Stimulated activated memory B cell treated with anti-CD40 and anti-IgM and Interleukin-4, amounts not matched to agents 10 μg/mL and 1 μg/mL and 100 μg/mL, for 72 hours (primary cell): ENCODE measurements at regions not wholly inside any gene's neighbourhood (a gene's known extent, or its start where the extent isn't known, plus 50 kb on each side); places are given as distances from the start of the nearest gene placed in this dataset.

ENCODE experiments used
- ATAC-seq: fragments of 150-1000 bp; cut with Tn5 transposase; 2 replicates; pipeline ENCODE4 v1.10.0; 2021
- H3K27ac Mint-ChIP-seq: one replicate; pipeline ENCODE4 v1.8.0; 2022; ENCODE audit warnings: mild to moderate bottlenecking, mixed read lengths
- H3K27me3 Mint-ChIP-seq: one replicate; pipeline ENCODE4 v1.8.0; 2022; ENCODE audit warnings: mixed read lengths
- H3K36me3 Mint-ChIP-seq: one replicate; pipeline ENCODE4 v1.8.0; 2022; ENCODE audit warnings: mixed read lengths
- H3K4me1 Mint-ChIP-seq: one replicate; pipeline ENCODE4 v1.8.0; 2022; ENCODE audit warnings: mixed read lengths
- H3K4me3 Mint-ChIP-seq: one replicate; pipeline ENCODE4 v1.8.0; 2022; ENCODE audit warnings: mild to moderate bottlenecking, moderate library complexity, mixed read lengths
- H3K9me3 Mint-ChIP-seq: one replicate; pipeline ENCODE4 v1.8.0; 2022; ENCODE audit warnings: mixed read lengths

- Mint-ChIP-seq H3K9me3 (no peaks in the 10 kb centered on the region), H3K4me1 (no peaks in the 10 kb centered on the region), H3K27ac (no peak overlapping the region), H3K4me3 (no peak overlapping the region), H3K36me3 (no peaks in the 10 kb centered on the region), H3K27me3 (no peaks in the 10 kb centered on the region)
- ATAC-seq = no peak
These were observed 722.4 kb upstream of the TENM3 start for GRCh38 chr4:181520790-181521189.

GRCh38 chr4:181523973-181524372, 719.2 kb upstream of the TENM3 start:
- no peak overlapping the region for H3K4me3 Mint-ChIP-seq
- H3K4me1 Mint-ChIP-seq = no peaks in the 10 kb centered on the region
- no peaks in the 10 kb centered on the region for H3K36me3 Mint-ChIP-seq
- ATAC-seq = no peak
- no peak overlapping the region for H3K27ac Mint-ChIP-seq
- H3K9me3 Mint-ChIP-seq = no peaks in the 10 kb centered on the region
- H3K27me3 Mint-ChIP-seq = no peaks in the 10 kb centered on the region

DNA sequence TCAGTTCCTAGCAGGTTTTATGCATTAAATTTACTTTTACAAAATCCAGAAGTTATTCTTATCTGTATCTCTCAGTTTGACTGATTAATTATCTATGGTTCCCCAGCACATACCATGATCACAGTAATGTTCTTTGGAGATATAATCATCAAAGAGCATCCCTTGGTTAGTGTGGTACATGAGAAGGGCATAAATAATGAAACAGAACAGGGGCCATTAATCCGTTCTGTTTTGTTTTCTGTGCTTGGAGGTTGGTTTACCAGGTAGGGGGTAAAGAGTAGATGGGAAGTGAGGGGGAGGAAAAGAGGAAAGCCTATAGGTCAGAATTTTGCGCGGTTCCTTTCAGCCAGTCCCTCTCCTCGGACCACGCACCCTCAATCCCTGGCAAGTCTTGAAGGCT, 718.7 kb upstream of the TENM3 start:
- Mint-ChIP-seq H3K4me1 (no peaks in the 10 kb centered on the region), H3K27me3 (no peaks in the 10 kb centered on the region), H3K9me3 (no peaks in the 10 kb centered on the region), H3K27ac (no peak overlapping the region), H3K36me3 (no peaks in the 10 kb centered on the region), H3K4me3 (no peak overlapping the region)
- ATAC-seq = no peak

DNA sequence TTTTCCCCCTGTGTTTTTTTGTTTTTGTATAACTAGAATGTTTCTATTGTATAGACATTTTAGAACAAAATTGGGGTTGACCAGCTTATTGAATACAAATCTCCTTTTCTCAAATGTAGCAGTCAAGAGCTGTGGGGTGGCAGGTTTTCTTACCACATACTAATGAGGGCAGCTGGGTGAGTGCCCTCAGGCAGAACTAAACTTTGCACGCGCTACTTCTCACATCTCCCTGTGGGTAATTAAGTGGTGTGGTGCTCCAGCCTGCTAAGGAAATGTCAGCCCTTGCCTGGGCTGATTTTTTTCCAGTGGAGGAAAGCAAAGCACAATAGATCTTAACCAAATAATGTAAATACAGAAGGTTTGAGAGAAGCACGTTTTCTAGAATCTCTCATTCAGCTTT, 717.6 kb upstream of the TENM3 start:
- ATAC-seq = no peak
- Mint-ChIP-seq H3K4me1 (no peaks in the 10 kb centered on the region), H3K9me3 (no peaks in the 10 kb centered on the region), H3K27me3 (no peaks in the 10 kb centered on the region), H3K36me3 (no peaks in the 10 kb centered on the region), H3K27ac (no peak overlapping the region), H3K4me3 (no peak overlapping the region)

DNA sequence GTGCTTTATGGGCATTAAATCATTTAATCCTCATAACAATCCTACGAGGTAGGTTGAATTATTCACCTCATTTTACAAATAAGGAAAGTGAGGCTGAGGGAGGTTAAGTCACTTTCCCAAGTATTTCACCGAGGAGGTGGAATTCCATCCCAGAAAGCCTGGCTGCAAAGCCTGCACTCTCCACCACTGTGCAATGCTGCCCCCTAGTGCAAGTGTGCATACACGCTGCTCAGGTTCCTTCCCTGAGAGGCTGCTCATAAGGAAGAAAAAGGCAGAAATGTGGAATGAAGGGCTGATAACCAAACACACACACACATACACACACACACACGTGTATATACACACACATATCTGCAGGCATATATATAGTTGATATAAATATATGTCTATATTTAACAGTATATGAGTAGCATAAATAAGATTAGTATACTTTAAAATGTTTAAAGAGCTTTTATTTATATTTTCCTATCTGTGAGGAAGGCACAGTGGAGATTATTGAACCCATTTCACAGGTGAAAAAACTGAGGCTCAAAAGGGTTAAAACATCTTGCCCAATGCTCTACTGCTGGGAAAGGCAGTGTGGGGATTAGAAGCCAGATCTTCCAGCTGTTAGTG, 714.5 kb upstream of the TENM3 start:
- ATAC-seq = no peak
- Mint-ChIP-seq H3K4me3 (no peak overlapping the region), H3K27me3 (no peaks in the 10 kb centered on the region), H3K9me3 (no peaks in the 10 kb centered on the region), H3K36me3 (no peaks in the 10 kb centered on the region), H3K4me1 (no peaks in the 10 kb centered on the region), H3K27ac (no peak overlapping the region)

GRCh38 chr4:181529537-181529936, 713.7 kb upstream of the TENM3 start:
- no peak for ATAC-seq

DNA sequence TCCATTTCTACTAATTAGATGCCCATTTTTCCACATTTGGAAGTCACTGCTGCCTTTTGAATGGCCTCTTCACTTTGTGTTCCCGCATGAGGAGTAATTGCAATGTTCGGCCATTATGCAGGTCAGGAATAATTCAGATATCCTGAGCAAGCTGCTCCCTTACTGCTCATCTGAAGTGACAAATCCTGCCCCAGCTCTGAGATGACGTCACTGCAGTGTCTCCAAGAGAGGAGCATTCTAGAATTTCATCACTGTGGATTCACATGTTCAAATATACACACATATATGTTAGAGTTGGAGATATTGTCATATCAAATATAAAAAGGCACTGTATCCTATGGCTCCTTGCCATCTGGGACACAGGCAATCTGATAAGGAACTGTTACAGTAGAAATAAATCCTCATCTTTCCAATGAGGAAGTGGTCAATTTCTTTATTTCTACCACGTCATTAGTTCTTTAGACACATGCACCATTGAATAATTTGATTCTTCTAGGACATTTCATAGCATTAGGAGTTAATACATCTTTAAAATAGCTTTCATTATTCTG, 706.9 kb upstream of the TENM3 start:
- H3K9me3 Mint-ChIP-seq = no peaks in the 10 kb centered on the region
- no peak overlapping the region for H3K4me3 Mint-ChIP-seq
- H3K27ac Mint-ChIP-seq = no peak overlapping the region
- H3K4me1 Mint-ChIP-seq = no peaks in the 10 kb centered on the region
- no peaks in the 10 kb centered on the region for H3K36me3 Mint-ChIP-seq
- H3K27me3 Mint-ChIP-seq = no peaks in the 10 kb centered on the region
- ATAC-seq = no peak

More at GRCh38 chr4:181529537-181529936, 713.7 kb upstream of the TENM3 start:
- no peak overlapping the region for H3K4me3 Mint-ChIP-seq
- H3K4me1 Mint-ChIP-seq = no peaks in the 10 kb centered on the region
- H3K9me3 Mint-ChIP-seq = no peaks in the 10 kb centered on the region
- H3K27ac Mint-ChIP-seq = no peak overlapping the region
- H3K27me3 Mint-ChIP-seq = no peaks in the 10 kb centered on the region
- no peaks in the 10 kb centered on the region for H3K36me3 Mint-ChIP-seq

- no peaks in the 10 kb centered on the region for H3K9me3 Mint-ChIP-seq
These were observed 706.3 kb upstream of the TENM3 start for GRCh38 chr4:181536811-181537434.

DNA sequence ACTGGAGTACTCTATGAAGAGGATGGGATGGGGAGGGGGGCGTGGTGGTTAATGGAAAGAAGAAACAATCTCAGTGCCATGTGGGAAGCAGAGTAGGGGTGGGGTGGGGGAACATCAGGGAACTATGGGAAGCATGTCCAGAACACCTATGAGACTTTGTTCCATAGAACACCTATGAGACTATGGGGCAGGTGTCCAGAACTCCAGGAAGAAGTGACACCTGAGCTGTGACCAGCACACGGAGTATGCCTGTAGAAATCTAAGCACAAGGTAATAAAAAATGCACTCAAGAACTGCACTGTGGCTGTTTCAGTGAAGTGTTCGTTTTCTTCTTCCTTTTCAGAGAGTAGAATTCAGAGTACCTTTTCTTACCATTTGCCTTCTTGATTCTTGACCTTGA, 704.8 kb upstream of the TENM3 start:
- H3K4me3 Mint-ChIP-seq = no peak overlapping the region
- H3K36me3 Mint-ChIP-seq = no peaks in the 10 kb centered on the region
- no peak for ATAC-seq
- no peaks in the 10 kb centered on the region for H3K9me3 Mint-ChIP-seq
- no peaks in the 10 kb centered on the region for H3K4me1 Mint-ChIP-seq
- H3K27me3 Mint-ChIP-seq = no peaks in the 10 kb centered on the region
- no peak overlapping the region for H3K27ac Mint-ChIP-seq

More at GRCh38 chr4:181536811-181537434, 706.3 kb upstream of the TENM3 start:
- no peaks in the 10 kb centered on the region for H3K27me3 Mint-ChIP-seq
- H3K27ac Mint-ChIP-seq = no peak overlapping the region
- H3K36me3 Mint-ChIP-seq = no peaks in the 10 kb centered on the region
- H3K4me1 Mint-ChIP-seq = no peaks in the 10 kb centered on the region
- no peak overlapping the region for H3K4me3 Mint-ChIP-seq
- ATAC-seq = no peak

GRCh38 chr4:181541396-181541795, 701.8 kb upstream of the TENM3 start:
- no peaks in the 10 kb centered on the region for H3K9me3 Mint-ChIP-seq
- H3K4me1 Mint-ChIP-seq = no peaks in the 10 kb centered on the region
- H3K4me3 Mint-ChIP-seq = no peak overlapping the region
- no peaks in the 10 kb centered on the region for H3K36me3 Mint-ChIP-seq
- no peaks in the 10 kb centered on the region for H3K27me3 Mint-ChIP-seq
- H3K27ac Mint-ChIP-seq = no peak overlapping the region
- no peak for ATAC-seq

GRCh38 chr4:181548873-181549575, 694.2 kb upstream of the TENM3 start:
- H3K9me3 Mint-ChIP-seq = no peaks in the 10 kb centered on the region

GRCh38 chr4:181549576-181550188, 693.5 kb upstream of the TENM3 start:
- ATAC-seq = no peak
- no peak overlapping the region for H3K27ac Mint-ChIP-seq

More at GRCh38 chr4:181548873-181549575, 694.2 kb upstream of the TENM3 start:
- Mint-ChIP-seq H3K27ac (no peak overlapping the region), H3K27me3 (no peaks in the 10 kb centered on the region), H3K4me1 (no peaks in the 10 kb centered on the region), H3K4me3 (no peak overlapping the region), H3K36me3 (no peaks in the 10 kb centered on the region)
- ATAC-seq = no peak

GRCh38 chr4:181550381-181550780, 692.8 kb upstream of the TENM3 start:
- no peaks in the 10 kb centered on the region for H3K36me3 Mint-ChIP-seq
- no peaks in the 10 kb centered on the region for H3K4me1 Mint-ChIP-seq
- no peak for ATAC-seq
- H3K9me3 Mint-ChIP-seq = no peaks in the 10 kb centered on the region
- H3K27me3 Mint-ChIP-seq = no peaks in the 10 kb centered on the region
- H3K27ac Mint-ChIP-seq = no peak overlapping the region
- no peak overlapping the region for H3K4me3 Mint-ChIP-seq

More at GRCh38 chr4:181549576-181550188, 693.5 kb upstream of the TENM3 start:
- no peaks in the 10 kb centered on the region for H3K9me3 Mint-ChIP-seq
- H3K4me3 Mint-ChIP-seq = no peak overlapping the region
- H3K27me3 Mint-ChIP-seq = no peaks in the 10 kb centered on the region
- no peaks in the 10 kb centered on the region for H3K4me1 Mint-ChIP-seq
- no peaks in the 10 kb centered on the region for H3K36me3 Mint-ChIP-seq

- Mint-ChIP-seq H3K9me3 (peaks cover 2% of the 10 kb centered on the region), H3K4me1 (no peaks in the 10 kb centered on the region), H3K27me3 (no peaks in the 10 kb centered on the region), H3K4me3 (no peak overlapping the region), H3K36me3 (no peaks in the 10 kb centered on the region), H3K27ac (no peak overlapping the region)
- no peak for ATAC-seq
These were observed 683.6 kb upstream of the TENM3 start for GRCh38 chr4:181559637-181560036.

DNA sequence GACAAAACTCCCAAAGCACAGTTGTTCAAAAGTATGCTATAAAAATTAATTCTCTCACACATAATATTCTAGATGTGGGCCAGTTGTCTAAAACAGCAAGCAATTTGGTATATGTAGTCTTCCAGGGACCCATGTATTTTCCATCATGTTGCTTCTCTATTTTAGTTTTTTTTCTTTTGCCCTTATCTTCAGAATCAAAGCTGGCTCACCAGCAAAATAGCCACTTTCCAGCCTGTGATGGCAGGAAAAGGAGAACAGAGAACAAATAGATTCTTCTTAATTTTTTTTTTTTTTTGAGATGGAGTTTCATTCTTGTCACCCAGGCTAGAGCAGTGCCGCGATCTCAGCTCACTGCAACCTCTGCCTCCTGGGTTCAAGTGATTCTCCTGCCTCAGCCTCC, 680.8 kb upstream of the TENM3 start:
- Mint-ChIP-seq H3K9me3 (peaks cover 2% of the 10 kb centered on the region), H3K27me3 (no peaks in the 10 kb centered on the region), H3K4me3 (no peak overlapping the region), H3K27ac (no peak overlapping the region), H3K4me1 (no peaks in the 10 kb centered on the region), H3K36me3 (no peaks in the 10 kb centered on the region)
- ATAC-seq = no peak
